GM12878 (cell line): ENCODE measurements at regions not wholly inside any gene's neighbourhood (a gene's known extent, or its start where the extent isn't known, plus 50 kb on each side); places are given as distances from the start of the nearest gene placed in this dataset.

Experiments used
- ATAC-seq: fragments of 200-7000 bp; cut with Tn5 transposase; 3 replicates; pipeline ENCODE4 v1.9.1; 2020; ENCODE audit warnings: mild to moderate bottlenecking, moderate library complexity
- BruUV-seq: library from RNA; stranded (reverse); fragments of 400-500 nt; replicated peaks from 2 replicates; lab custom pipeline; 2021; lab: Mats Ljungman, UMichigan
- CTCF ChIA-PET: fragments of 300-600 bp; sonication (Branson Sonifier 250); formaldehyde crosslinking; extraction: SDS; loops from one replicate; lab custom pipeline; 2021; ENCODE audit warnings: inconsistent platforms; lab: Yijun Ruan, JAX
- POLR2A ChIA-PET: fragments of 350-600 bp; formaldehyde crosslinking; extraction: SDS; loops from one replicate; lab custom pipeline; 2021; ENCODE audit warnings: inconsistent platforms; lab: Charles Lee
- RAD21 ChIA-PET: fragments of 300-600 bp; sonication (Branson Sonifier 250); formaldehyde crosslinking; loops from one replicate; lab custom pipeline; 2023; ENCODE audit warnings: antibody characterized with exemption; ENCODE audit not compliant: unreplicated experiment; lab: Charles Lee
- SMC1A ChIA-PET: fragments of 300-600 bp; sonication (Branson Sonifier 250); formaldehyde crosslinking; loops from one replicate; lab custom pipeline; 2023; ENCODE audit not compliant: unreplicated experiment, uncharacterized antibody; lab: Charles Lee
- DNase-seq: peaks from one replicate; pipeline ENCODE4 v3.0.0-alpha.2; 2011; ENCODE audit warnings: low read depth, low spot score
- FAIRE-seq: peaks from 3 replicates; lab custom pipeline; 2011; peaks lifted over from hg19 to GRCh38; lab: Jason Lieb, UNC
- H2AFZ ChIP-seq: 2 replicates; pipeline ENCODE4 v1.6.0; 2011; ENCODE audit warnings: low read depth, low read length, control low read depth; ENCODE audit not compliant: control insufficient read depth
- H3K27ac ChIP-seq: 2 replicates; pipeline ENCODE4 v1.5.1; 2011; ENCODE audit warnings: control low read depth; ENCODE audit not compliant: control insufficient read depth, insufficient read depth
- H3K27me3 ChIP-seq, 2 experiments: replicated peaks in 1 of 2; 2 replicates each; pipeline versions ENCODE4 v1.6.0 to v1.6.1; 2011; ENCODE audit warnings: low read length in 1 of 2; ENCODE audit not compliant: control insufficient read depth in 2 of 2, insufficient read depth in 2 of 2
- H3K36me3 ChIP-seq, 2 experiments: 2 replicates each; pipeline ENCODE4 v1.5.1; 2011; ENCODE audit warnings: low read length in 1 of 2; ENCODE audit not compliant: control insufficient read depth in 2 of 2, insufficient read depth in 2 of 2
- H3K4me1 ChIP-seq: 2 replicates; pipeline ENCODE4 v1.6.1; 2011; ENCODE audit warnings: mild to moderate bottlenecking, low read length, moderate library complexity, mixed read lengths; ENCODE audit not compliant: control insufficient read depth, insufficient read depth
- H3K4me2 ChIP-seq: 2 replicates; pipeline ENCODE4 v1.6.0; 2011; ENCODE audit warnings: control low read depth; ENCODE audit not compliant: control insufficient read depth, insufficient read depth
- H3K4me3 ChIP-seq: fragments of 200-600 bp; sonication (generic); 2 replicates; pipeline ENCODE4 v1.5.1; 2016
- H3K79me2 ChIP-seq: 2 replicates; pipeline ENCODE4 v1.6.0; 2011; ENCODE audit warnings: low read length; ENCODE audit not compliant: control insufficient read depth, insufficient read depth
- H3K9ac ChIP-seq: 2 replicates; pipeline ENCODE4 v1.8.0; 2011; ENCODE audit warnings: low read length, control low read depth, mixed read lengths; ENCODE audit not compliant: control insufficient read depth, insufficient read depth
- H3K9me3 ChIP-seq: replicated peaks from 3 replicates; pipeline ENCODE4 v1.5.1; 2011; ENCODE audit warnings: mild to moderate bottlenecking, low read length; ENCODE audit not compliant: control insufficient read depth, insufficient read depth
- H4K20me1 ChIP-seq: 2 replicates; pipeline ENCODE4 v1.6.0; 2011; ENCODE audit not compliant: control insufficient read depth, insufficient read depth
- BHLHE40 ChIP-seq, 2 experiments: fragments of 450-650 bp in 1 of 2; IDR thresholded peaks; 2 replicates each; pipeline ENCODE4 v1.6.1; 2011 to 2017; ENCODE audit warnings: low read depth in 2 of 2, borderline replicate concordance in 1 of 2, improper control_type of control experiment in 1 of 2, low read length in 1 of 2, mild to moderate bottlenecking in 1 of 2
- ETV6 ChIP-seq, 2 experiments: fragments of 450-650 bp in 1 of 2; IDR thresholded peaks in 1 of 2; conservative IDR thresholded peaks in 1 of 2; 2 replicates each; pipeline ENCODE4 v1.6.1; 2014; ENCODE audit warnings: antibody characterized with exemption in 1 of 2, borderline replicate concordance in 1 of 2, low read depth in 1 of 2, mild to moderate bottlenecking in 1 of 2, moderate library complexity in 1 of 2
- HCFC1 ChIP-seq: fragments of 150-350 bp; IDR thresholded peaks from 2 replicates; pipeline ENCODE4 v1.6.1; 2014; ENCODE audit warnings: low read length
- HDAC6 ChIP-seq: fragments of 200-600 bp; sonication (generic); IDR thresholded peaks from one replicate; pipeline ENCODE4 v1.8.0; 2017; ENCODE audit warnings: antibody characterized with exemption; ENCODE audit not compliant: unreplicated experiment
- IKZF2 ChIP-seq, 2 experiments: fragments of 450-650 bp; IDR thresholded peaks; 2 replicates each; pipeline ENCODE4 v1.6.1; 2017; ENCODE audit warnings: mild to moderate bottlenecking in 2 of 2, moderate library complexity in 2 of 2
- KLF5 ChIP-seq: fragments of 450-650 bp; IDR thresholded peaks from 2 replicates; pipeline ENCODE4 v1.6.1; 2014; ENCODE audit warnings: mild to moderate bottlenecking; ENCODE audit not compliant: partially characterized antibody
- MTA3 ChIP-seq: IDR thresholded peaks from 2 replicates; pipeline ENCODE4 v1.6.1; 2012; ENCODE audit warnings: low read length, inconsistent platforms, borderline replicate concordance
- MXI1 ChIP-seq: fragments of 150-350 bp; IDR thresholded peaks from 2 replicates; pipeline ENCODE4 v1.6.1; 2011; ENCODE audit warnings: low read depth, mild to moderate bottlenecking, inconsistent platforms, low read length, improper control_type of control experiment
- SIX5 ChIP-seq: IDR thresholded peaks from 2 replicates; pipeline ENCODE4 v1.6.1; 2011; ENCODE audit warnings: mild to moderate bottlenecking, low read depth, low read length, moderate library complexity; ENCODE audit not compliant: severe bottlenecking
- TCF12 ChIP-seq: IDR thresholded peaks from 2 replicates; pipeline ENCODE4 v1.6.1; 2011; ENCODE audit warnings: low read depth, mild to moderate bottlenecking, low read length
- TCF3 ChIP-seq: IDR thresholded peaks from 2 replicates; pipeline ENCODE4 v1.6.1; 2012; ENCODE audit warnings: low read depth, mild to moderate bottlenecking, low read length, borderline replicate concordance; ENCODE audit not compliant: insufficient read depth
- ZNF207 ChIP-seq: fragments of 450-650 bp; IDR thresholded peaks from 2 replicates; pipeline ENCODE4 v1.6.1; 2014; ENCODE audit warnings: antibody characterized with exemption, mild to moderate bottlenecking, borderline replicate concordance
- WGBS: methylation state at CpG from one replicate; pipeline ENCODE4 v1.1.6; 2016; ENCODE audit warnings: low lambda C conversion rate; ENCODE audit not compliant: insufficient replicate concordance, insufficient coverage; ENCODE audit errors: missing lambda C conversion rate; 5-methylcytosine and 5-hydroxymethylcytosine counted together
- in situ Hi-C: fragments of 300-500 bp; cut with MboI; formaldehyde crosslinking; loops from 9 replicates; pipeline ENCODE4 v1.14.3; 2018; ENCODE audit warnings: mixed read lengths
- intact Hi-C: fragments of 100-400 bp; cut with micrococcal nuclease; formaldehyde crosslinking; loops from one replicate; pipeline ENCODE4 v1.14.2; 2022; ENCODE audit not compliant: unreplicated experiment
- TF ChIP-seq, protein P1 (sequence below), 3 experiments: IDR thresholded peaks in 2 of 3; conservative IDR thresholded peaks in 1 of 3; 2 replicates each; pipeline ENCODE4 v1.5.1; 2011; ENCODE audit warnings: low read depth in 3 of 3, low read length in 3 of 3, mild to moderate bottlenecking in 3 of 3, control low read depth in 2 of 3, moderate library complexity in 2 of 3, inconsistent platforms in 1 of 3, mixed read lengths in 1 of 3; ENCODE audit not compliant: control insufficient read depth in 2 of 3, insufficient read depth in 1 of 3; ENCODE audit errors: extremely low read depth in 1 of 3
- TF ChIP-seq, protein P2 (sequence below): IDR thresholded peaks from 2 replicates; pipeline ENCODE4 v1.6.1; 2012; ENCODE audit warnings: low read depth, low read length, improper control_type of control experiment
- TF ChIP-seq, protein P3 (sequence below): fragments of 450-650 bp; IDR thresholded peaks from 2 replicates; pipeline ENCODE4 v1.6.1; 2016; ENCODE audit warnings: mild to moderate bottlenecking
- TF ChIP-seq, protein P4 (sequence below): fragments of 450-650 bp; IDR thresholded peaks from 2 replicates; pipeline ENCODE4 v1.6.1; 2017; ENCODE audit warnings: mild to moderate bottlenecking, low read depth, inconsistent platforms; ENCODE audit not compliant: poor library complexity, severe bottlenecking

DNA sequence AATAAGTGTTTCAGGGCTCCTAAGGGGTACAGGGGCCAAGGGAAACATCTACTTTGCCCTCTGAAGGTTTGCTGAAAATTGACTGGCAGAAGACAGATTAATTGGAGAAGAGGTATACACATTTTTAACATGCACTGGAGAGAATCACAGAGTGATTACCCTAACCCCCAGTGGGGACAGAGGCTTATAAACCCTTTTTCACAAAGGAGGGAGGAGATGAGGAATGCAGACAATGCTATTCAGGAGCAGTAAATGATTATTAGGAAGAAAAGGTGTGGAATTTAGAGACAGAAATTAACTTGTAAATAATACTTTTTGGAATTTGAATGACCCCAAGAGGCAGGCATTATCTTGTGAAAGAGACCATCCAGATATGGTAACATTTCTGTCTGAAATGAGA is 582.4 kb upstream of the B3GAT1 start (continued):
- TF ChIP-seq, protein P1, sequence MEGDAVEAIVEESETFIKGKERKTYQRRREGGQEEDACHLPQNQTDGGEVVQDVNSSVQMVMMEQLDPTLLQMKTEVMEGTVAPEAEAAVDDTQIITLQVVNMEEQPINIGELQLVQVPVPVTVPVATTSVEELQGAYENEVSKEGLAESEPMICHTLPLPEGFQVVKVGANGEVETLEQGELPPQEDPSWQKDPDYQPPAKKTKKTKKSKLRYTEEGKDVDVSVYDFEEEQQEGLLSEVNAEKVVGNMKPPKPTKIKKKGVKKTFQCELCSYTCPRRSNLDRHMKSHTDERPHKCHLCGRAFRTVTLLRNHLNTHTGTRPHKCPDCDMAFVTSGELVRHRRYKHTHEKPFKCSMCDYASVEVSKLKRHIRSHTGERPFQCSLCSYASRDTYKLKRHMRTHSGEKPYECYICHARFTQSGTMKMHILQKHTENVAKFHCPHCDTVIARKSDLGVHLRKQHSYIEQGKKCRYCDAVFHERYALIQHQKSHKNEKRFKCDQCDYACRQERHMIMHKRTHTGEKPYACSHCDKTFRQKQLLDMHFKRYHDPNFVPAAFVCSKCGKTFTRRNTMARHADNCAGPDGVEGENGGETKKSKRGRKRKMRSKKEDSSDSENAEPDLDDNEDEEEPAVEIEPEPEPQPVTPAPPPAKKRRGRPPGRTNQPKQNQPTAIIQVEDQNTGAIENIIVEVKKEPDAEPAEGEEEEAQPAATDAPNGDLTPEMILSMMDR (IDR thresholded peaks at IDR 0.05 in 2 of 3, conservative IDR thresholded peaks at IDR 0.05 in 1 of 3; ENCODE audit: control insufficient read depth in 2 of 3, extremely low read depth in 1 of 3, insufficient read depth in 1 of 3, low read depth in 3 of 3, low read length in 3 of 3), result no peak
- no peak for TF ChIP-seq HDAC6
- TF ChIP-seq, protein P2, sequence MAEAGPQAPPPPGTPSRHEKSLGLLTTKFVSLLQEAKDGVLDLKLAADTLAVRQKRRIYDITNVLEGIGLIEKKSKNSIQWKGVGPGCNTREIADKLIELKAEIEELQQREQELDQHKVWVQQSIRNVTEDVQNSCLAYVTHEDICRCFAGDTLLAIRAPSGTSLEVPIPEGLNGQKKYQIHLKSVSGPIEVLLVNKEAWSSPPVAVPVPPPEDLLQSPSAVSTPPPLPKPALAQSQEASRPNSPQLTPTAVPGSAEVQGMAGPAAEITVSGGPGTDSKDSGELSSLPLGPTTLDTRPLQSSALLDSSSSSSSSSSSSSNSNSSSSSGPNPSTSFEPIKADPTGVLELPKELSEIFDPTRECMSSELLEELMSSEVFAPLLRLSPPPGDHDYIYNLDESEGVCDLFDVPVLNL, result no peak

DNA sequence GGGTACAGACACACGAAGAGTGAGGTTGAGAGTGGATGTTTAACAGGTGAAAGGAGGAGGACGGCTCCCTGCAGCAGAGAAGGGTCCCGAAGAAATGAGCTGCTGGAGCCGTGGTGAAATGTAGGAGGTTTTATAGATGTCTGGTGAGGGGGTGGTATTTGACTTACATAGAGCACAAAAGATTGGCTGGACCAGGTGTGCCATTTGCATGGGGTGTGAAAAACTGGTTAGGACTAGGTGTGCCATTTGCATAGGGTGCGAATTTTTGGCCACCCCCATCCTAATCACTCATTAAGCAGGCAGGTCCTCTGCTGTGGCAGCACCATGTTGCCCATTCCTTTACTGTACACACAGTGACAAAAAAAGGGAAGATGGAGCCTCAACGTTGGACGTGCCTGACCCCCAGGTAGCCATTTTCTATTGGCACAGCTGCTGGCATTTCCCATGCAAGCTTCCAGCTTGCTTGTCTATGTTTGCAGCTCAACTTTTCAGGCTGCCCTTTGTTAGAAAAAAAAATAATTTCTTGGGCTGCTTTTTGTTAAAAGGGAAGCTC is 581.7 kb upstream of the B3GAT1 start:
- 11% methylated on average over 7 of the region's 7 CpGs for WGBS
- Histone ChIP-seq H2AFZ (no peak overlapping the region), H3K4me2 (no peak overlapping the region), H3K27ac (no peak overlapping the region), H3K4me1 (no peaks in the 10 kb centered on the region), H3K9ac (no peak overlapping the region), H3K9me3 (no peaks in the 10 kb centered on the region), H3K27me3 (no peaks in the 10 kb centered on the region), H4K20me1 (no peaks in the 10 kb centered on the region), H3K79me2 (no peaks in the 10 kb centered on the region), H3K36me3 (no peaks in the 10 kb centered on the region), H3K4me3 (no peak overlapping the region)
- SMC1A ChIA-PET, result no interaction called here
- intact Hi-C loops, result no loop called here
- FAIRE-seq, result no peak
- ATAC-seq, result no peak
- BruUV-seq, result no TSS peak
- RAD21 ChIA-PET, result no interaction called here
- in situ Hi-C loops, result no loop called here
- POLR2A ChIA-PET, result no interaction called here
- no peak for DNase-seq
- CTCF ChIA-PET, result no interaction called here
- TF ChIP-seq ETV6 (conservative IDR thresholded peaks at IDR 0.05 in 1 of 2, IDR thresholded peaks at IDR 0.05 in 1 of 2; ENCODE audit: borderline replicate concordance in 1 of 2, low read depth in 1 of 2), result no peak
- no peak for TF ChIP-seq ZNF207
- TF ChIP-seq BHLHE40 (IDR thresholded peaks at IDR 0.05; ENCODE audit: borderline replicate concordance in 1 of 2, low read depth in 2 of 2, low read length in 1 of 2), result no peak
- TF ChIP-seq, protein P3, sequence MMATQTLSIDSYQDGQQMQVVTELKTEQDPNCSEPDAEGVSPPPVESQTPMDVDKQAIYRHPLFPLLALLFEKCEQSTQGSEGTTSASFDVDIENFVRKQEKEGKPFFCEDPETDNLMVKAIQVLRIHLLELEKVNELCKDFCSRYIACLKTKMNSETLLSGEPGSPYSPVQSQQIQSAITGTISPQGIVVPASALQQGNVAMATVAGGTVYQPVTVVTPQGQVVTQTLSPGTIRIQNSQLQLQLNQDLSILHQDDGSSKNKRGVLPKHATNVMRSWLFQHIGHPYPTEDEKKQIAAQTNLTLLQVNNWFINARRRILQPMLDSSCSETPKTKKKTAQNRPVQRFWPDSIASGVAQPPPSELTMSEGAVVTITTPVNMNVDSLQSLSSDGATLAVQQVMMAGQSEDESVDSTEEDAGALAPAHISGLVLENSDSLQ, result no peak
- no peak for TF ChIP-seq IKZF2 (IDR thresholded peaks at IDR 0.05)
- no peak for TF ChIP-seq MXI1
- TF ChIP-seq KLF5, result no peak
- no peak for TF ChIP-seq HCFC1
- no peak for TF ChIP-seq TCF12
- TF ChIP-seq MTA3, result no peak
- TF ChIP-seq TCF3, result no peak
- TF ChIP-seq, protein P4, sequence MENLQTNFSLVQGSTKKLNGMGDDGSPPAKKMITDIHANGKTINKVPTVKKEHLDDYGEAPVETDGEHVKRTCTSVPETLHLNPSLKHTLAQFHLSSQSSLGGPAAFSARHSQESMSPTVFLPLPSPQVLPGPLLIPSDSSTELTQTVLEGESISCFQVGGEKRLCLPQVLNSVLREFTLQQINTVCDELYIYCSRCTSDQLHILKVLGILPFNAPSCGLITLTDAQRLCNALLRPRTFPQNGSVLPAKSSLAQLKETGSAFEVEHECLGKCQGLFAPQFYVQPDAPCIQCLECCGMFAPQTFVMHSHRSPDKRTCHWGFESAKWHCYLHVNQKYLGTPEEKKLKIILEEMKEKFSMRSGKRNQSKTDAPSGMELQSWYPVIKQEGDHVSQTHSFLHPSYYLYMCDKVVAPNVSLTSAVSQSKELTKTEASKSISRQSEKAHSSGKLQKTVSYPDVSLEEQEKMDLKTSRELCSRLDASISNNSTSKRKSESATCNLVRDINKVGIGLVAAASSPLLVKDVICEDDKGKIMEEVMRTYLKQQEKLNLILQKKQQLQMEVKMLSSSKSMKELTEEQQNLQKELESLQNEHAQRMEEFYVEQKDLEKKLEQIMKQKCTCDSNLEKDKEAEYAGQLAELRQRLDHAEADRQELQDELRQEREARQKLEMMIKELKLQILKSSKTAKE, result no peak
- no peak for TF ChIP-seq SIX5
